ENCODE measurements at regions not wholly inside any gene's neighbourhood (a gene's known extent, or its start where the extent isn't known, plus 50 kb on each side); places are given as distances from the start of the nearest gene placed in this dataset.

DNA sequence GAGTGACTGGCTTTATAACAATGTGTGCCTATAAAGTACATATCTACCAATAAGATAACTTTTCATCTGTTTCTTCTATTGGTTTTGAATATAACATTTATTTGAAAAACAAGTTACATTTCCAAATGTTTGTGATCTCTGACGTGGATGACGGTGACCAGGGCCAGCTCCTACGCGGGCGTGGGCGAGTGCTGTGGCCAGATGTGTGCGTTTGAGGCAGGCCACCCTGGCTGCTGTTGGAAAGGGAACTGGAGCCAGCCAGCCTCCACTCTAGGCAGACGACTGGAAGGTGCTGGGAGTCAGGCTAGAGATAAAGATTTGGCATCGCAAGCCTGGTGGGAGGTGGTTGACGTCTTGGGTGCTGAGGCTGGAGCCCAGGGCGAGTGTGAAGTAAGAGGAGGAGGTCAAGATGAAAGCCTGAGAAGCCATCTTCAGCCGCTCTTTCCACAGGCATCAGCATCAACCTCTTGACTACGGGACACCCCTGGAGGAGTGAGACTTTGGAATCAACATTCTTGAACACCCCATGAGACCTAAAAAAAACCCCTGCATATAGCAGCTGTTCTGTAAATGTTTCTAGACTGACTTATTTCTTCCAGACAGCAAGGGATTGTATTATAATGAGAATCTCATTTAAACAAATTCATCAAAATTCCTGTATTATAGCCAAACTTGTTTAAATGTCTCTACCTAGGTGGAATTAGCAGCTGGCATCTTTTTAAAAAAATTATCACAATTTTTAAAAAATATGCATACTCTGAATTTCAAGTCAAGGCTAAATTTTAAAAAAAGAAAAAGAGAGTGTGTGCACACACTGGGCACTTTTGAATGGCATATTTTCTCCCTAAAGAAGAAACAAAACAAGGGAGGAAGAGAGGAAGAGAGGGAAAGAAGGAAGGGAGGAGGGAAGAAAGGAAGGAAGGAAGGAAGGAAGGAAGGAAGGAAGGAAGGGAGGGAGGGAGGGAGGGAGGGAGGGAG lies 112.5 kb upstream of the SLC44A3 start:
- DNase-seq (ENCODE audit: low spot score): no peak

DNA sequence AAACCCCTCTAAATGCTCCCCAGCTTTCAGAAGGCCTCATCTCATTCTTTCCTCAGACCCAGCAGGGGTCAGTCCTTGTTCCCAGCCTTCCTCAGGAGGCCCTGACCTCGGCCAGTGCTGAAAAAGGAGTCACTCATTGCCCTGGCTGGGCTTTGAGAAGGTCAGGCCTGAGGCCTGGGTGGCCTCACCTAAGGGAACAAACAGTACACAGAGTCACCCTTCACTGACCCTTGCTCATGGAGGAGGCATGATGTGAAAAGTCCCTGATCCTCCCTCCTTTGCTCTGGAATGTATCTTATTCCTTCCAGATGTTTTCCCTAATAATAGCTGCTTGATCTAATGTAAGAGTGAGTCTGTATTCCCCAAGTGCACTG lies 117.7 kb upstream of the SLC44A3 start:
- DNase-seq (ENCODE audit: low spot score): no peak

DNA sequence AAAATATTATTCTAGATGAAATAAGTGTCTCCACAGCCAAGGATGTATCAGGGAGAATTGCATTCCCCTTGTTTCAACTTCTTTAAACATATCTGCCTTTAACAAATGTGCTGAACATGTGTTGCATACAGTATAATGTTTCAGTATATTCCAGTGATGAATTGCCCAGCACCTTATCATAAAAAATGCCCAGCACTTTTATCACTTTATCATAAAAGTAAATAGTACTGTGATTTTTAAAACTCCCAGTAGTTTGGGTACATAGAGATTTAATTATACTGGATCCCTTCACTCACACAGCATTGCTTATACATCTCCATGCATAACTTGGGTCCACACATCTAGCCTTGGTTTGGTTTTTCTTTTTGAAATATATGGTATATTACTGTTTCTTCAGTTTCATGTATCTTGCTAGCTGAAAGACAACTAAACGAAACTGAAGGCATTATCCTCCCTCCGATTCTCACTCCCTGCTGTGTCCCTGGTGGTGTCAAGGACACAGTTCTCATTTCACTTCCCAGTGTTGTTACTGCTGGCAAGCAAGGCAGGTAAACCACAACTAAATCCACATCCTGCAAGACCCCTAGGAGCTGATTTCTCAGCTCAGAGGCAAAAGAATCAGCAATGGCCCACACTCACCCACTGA lies 118.2 kb upstream of the SLC44A3 start:
- no peak for DNase-seq (ENCODE audit: low spot score)

DNA sequence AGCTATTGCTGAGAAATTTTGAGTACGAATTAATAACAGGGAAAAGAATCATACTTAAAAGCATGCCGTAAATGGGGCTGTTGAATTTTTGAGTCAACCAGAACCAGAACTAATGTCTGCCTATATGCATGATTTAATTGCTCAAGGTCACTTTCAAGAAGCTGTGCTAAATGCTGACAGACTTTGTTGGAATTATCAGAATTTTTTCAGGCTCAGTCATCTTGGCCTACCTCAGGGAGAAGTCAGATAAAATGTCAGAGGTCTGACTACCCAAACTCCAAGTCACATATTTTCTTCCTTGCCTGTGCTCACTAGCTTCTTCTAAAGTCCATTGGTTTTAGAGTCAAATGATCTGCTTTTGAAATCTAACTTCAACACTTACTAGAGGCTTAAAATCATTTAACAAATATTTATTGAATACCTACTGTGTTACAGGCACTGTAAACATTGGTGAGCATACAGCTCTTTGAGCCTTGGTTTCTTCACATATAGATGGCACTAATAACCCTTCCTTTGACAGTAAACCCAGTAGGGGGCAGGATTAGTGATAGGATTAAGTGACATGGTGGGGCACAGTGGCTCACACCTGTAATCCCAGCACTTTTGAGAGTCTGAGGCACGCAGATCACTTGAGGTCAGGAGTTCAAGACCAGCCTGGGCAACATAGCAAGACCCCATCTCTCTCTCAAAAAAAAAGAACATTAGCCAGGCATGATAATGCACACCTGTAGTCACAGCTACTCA lies 121.2 kb upstream of the SLC44A3 start:
- DNase-seq (ENCODE audit: low spot score): no peak

DNA sequence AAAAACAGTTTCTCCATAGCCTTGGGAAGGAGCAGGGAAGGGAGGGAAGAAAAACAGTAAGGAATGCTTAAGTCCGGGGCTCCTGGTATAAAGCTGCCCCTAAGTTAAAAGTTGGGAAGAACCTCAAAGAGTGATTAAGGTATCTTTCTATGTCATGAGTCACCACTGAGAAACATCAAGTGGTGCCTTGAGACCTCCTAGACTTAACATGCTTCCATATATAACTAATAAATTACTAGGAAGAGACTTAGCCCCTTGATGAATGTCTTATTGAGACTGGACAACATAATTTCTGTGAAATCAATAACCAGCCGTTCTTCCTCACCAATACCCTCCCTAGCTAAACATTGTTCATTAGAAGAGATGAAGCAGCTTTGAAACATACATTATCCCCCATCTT lies 121.8 kb upstream of the SLC44A3 start:
- no peak for DNase-seq (ENCODE audit: low spot score)

DNA sequence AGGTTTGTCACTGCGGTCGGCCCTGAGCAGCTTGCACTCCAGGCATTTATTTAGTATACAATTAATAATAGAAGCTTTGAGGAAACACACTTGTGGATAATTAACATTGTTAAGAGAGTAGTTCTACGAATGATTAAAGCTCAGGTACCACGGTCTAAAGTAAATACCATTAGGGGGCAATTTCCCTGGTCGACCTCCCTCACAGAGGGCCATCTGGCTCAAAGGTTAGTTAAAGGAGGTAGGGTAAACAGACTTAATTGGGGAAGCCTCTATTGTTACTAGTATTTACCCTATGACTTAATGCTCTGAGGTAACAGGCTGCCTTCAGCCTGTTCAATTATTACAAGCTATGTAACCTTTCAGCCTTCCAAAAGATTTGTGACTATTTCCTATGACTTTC lies 122.3 kb upstream of the SLC44A3 start:
- no peak for DNase-seq (ENCODE audit: low spot score)

DNA sequence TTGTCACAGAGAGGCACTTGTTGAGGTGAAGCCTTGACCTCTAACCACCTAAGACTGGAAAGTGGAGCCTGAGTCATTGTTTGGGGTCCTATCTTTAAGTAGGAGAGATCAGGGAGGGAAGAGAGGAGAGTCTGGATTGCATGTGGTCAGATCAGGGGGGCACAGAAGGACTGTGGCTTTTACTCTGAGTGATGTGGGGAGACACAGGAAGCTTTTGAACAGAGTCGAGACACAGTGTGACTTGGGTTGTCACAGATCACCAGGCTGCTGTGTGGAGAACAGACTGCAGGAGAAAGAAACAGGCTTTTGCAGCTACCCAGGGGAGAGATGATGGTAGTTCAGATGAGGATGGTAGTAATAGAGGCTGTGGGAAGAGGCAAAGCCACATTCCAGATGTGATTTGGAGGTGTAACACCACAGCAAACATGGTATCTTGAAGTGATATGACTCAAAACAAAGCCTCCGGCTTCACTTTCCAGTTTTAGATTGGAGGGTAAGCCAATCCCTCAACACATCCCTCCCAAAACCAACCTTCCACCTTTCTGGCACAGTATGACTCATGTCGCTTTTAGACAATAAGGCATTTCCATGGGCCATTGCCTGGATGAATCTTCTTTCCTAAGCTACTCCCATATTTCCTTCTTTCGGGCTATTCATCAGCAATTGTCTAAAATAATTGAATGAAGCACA lies 125.8 kb upstream of the SLC44A3 start:
- no peak for DNase-seq (ENCODE audit: low spot score)

DNA sequence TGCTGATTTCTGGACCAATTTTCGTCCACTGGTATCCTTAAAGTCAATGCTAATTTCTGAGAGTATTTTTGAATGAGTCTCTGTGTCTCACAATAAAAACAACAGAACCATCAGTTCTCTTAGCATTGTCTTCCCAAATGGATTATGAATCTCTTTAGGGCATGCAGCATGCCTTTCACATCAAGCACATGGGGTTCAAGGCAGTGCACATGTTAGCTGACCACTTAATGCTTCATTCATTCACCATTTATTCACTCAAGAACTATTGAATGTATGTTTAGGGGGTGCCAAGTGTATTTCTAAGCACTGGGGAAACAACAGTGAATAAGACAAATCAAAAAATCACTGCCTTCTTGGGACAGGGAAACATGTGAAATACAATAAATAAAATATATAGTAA lies 126.7 kb upstream of the SLC44A3 start:
- no peak for DNase-seq (ENCODE audit: low spot score)

DNA sequence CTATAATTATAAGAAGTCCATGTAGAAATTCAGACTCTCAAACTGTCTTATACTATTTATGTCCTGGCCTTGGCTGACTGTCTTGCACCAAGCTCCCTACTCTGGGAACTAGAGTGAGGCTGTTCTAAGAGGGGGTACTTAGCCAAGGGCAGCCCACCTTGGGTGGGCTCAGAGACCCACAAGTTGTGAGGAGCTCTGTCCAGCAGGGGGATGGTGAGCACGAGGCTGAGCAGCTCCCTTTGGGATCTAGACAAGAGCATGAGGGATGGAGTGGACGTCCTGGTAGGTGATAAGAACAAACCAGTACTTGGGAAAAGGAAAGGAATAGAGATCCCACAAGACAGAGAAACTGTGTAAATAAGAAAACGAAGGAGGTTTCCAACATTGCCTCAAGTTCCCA lies 127.1 kb upstream of the SLC44A3 start:
- no peak for DNase-seq (ENCODE audit: low spot score)

DNA sequence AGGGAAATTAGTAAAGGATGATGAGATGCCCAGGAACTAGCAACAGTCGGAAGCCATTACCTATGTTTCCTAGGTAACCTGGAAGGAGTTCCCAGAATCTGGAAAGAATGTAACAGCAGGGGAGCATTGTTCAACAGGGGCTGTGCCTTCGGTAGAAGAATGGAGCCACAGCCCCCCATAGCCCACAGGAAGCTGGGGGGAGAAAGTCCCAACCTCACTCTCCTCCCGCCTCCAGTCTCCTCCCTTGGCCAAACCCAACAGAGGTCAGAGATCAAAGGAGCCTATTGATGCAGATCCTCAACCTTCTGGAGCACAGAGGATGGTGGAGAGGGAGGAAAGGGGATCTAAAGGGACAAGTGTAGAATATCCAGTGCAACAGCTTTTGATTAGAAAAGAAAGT lies 131.5 kb upstream of the SLC44A3 start:
- no peak for DNase-seq (ENCODE audit: low spot score)

DNA sequence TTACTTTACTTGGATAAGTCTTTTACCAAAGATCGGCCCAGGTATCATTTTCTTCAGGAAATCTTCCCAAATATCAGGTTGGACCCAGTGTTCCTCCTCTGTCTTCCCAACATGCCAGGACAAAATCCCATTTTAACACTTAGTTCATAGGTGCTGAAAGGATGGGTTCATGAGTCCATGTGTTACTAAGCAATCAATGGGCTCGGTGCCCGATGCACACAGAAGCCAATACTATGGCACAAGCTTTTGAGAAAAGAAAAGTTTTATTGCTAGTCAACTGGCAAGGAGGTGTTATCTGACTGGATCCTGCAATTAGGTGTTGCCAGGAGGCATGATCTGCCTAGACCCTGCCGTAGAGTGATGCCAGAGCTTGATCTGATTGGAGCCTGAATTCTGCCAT lies 133.3 kb upstream of the SLC44A3 start:
- DNase-seq (ENCODE audit: low spot score): no peak

DNA sequence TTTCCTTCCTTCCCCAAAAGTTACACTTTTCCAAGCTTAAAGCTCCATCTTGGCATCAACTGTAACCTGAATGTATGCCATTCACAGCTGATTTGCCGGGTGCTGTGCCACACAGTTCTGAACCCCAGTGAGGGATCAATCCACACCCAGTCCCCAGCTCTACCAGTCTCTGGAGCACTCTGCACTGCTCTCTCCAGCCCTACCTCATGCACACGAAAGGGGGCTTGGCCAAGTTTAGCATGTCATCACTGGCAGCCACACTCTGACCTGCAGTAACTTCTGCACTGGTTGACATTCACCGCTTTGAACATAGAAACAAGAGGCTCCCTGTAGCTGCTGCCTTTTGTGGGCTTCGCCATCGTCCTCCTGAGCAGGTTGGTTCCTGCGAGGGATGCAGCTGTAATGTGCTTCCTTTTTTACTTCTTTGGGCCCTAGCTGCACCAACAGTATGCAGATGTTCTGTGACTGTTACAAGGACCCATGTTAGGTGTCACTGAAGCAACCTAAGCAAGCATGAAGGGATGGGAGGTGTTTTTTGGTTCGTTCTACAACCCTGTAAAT lies 135.4 kb upstream of the SLC44A3 start:
- DNase-seq (ENCODE audit: low spot score): no peak

DNA sequence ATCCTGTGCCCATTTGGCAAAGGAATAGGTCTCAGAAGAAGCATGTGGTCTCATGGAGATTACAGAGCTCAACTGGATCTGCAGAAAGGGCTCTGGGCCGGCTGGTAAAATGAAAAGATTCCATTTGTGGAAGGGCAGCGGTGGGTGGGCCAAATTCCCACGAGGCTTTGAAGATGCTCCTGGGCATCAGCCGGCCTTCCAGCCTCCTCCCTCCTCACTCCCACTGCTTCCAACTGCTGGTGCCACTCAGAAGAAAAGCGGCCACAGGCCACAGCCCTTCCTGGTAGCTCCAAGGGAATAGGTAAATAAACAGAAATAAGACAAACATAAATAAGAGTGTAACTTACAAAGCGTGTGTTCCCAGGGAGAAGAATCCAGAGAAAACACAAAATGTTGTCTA lies 136.3 kb upstream of the SLC44A3 start:
- no peak for DNase-seq (ENCODE audit: low spot score)

DNA sequence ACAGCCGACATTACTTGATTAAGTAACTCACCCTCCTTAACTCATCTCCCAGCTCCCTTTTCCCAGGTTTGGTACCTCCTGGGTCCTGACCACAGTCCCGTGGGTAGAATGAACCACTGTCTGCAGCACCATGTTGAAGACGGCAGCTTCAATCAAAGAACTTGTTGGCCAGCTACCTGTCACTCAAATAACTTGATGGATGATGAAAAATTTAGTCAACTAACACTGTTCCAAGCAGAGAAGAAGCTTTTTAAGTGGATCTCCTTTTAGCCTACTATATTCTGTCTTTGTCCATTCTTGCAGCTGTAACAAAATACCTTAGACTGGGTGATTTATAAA lies 138.4 kb upstream of the F3 start:
- DNase-seq (ENCODE audit: low spot score): no peak

DNA sequence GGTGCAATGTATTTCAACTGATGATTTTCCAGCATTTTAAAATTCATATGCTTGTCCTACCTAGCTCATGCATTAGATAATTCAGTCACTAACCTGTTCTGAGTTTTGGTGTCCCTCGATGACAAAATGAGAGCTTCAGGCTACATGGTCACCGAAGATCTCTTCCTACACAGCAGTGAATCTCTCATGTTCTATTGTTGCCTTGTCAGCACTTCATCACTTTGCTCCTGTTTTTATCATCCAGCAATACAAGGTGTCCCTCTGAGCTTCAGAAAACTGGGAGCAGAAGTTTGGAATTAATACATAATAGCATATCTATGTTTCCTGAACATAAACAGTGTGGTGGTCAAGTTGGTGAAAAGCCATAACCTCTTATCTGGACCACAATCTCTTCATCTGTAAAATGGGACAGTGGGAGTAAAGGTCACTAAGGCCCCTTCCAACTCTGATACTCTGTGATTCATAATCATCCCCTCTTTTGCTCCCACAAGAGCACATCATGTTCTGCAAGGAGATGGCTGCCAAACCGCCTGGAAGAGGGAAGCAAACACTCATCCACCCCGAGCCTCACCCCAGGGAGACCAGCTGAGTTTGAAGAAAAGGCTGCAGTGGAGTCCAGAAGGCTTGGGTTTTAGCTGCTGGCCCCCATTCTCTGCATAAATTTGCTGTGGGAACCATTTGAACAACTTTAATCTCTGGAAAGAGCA lies 137.9 kb upstream of the F3 start:
- DNase-seq (ENCODE audit: low spot score): no peak

DNA sequence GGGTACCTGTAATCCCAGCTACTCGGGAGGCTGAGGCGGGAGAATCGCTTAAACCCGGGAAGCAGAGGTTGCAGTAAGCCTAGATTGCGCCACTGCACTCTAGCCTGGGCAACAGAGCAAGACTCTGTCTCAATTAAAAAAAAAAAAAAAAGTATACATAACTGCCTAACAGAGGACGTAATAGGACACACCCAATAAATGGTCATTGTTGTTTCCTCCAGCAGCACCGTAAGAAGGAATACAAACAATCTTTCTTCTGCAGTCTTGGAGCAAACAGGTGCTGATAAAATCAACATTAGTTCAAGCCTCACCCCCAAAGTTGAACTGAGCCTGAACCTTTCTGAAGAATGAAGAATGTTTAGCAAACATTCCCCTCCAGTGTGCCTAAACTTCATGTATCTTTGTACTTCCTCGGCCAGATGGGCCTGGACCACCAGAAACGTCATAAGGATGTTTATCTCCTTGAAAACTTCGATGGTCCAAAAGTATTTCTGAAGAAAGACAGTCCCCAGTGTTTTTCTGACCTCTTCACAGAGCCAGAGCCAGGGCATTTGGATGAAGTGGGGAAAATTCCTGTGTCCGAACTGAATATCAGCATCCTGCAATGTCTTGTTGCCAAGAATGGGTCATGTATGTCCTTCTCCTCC lies 136.8 kb upstream of the F3 start:
- DNase-seq (ENCODE audit: low spot score): no peak

DNA sequence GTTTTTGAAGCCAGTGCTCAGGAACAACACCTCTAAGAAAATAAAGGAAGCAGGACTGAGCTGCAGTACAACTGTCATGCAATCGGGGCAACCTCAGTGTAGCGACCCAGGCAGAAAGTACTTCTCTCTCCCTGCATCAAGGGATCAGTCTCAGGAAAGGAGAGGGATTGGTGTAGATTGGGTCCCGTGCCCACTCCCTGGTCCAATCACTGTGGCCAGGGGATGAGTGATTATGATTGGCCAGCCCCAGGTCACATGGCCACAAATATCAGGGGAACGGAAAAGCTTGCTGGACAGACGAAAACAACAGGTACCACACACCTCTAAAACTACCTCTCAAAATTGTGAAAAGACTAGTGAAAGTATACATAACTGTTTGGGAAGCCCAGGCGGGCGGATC lies 136.2 kb upstream of the F3 start:
- DNase-seq (ENCODE audit: low spot score): no peak

DNA sequence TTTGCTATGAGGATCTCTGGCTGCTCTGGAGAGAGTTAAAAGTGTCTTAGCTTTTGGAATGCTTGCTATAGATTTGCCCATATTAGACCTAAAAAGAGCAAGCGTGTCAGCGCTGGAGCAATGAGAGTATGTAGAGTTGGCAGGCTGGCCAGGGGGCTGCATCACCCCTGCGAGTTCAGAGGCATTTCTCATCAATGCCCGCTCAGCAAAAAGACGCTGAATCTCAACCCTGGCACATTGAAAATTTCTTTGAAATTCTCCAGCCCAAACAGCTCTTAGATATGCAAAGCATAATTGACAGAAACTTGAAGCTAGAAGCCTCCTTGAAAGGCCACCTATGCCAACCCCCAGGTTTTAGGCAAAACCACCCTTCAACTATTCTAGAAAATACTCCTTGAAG lies 135.5 kb upstream of the F3 start:
- no peak for DNase-seq (ENCODE audit: low spot score)

DNA sequence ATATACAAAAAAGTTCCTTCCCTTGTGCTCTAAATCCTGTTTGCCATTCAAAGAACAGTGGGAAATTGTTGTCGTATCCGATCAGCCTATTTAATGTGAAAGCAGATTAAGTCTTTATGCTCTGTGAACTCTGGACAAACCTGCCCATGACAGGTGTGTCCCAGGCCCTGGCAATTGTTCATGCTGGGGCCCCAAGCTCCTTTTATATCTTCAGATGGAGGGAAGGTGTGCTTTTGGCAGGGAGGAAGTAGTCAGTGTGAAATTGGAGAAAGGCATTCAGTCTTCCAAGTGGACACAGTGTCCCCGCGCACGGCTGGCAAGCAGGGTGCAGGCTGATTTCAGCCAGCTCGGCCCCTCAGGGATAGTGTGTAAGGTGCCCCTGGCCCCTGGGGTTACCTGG lies 135.1 kb upstream of the F3 start:
- no peak for DNase-seq (ENCODE audit: low spot score)

DNA sequence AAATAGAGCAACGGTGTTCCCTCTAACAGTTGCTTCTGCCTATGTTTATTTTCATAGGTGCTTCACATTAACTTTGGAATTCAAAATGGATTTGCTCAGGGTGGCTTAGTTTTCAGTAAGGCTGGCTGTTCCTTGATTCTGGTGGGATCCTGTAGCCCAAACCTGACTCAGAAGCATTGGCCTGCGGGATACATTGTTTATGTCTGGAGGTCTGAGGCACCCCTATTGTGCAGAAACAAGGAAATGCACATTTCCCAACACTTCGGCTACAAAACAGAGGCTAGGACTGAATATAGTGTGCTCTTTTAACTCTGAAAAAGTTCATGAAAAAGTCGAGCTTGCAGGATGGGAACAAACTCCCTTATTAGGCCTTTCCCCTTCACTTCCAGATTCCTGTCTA lies 133.8 kb upstream of the F3 start:
- no peak for DNase-seq (ENCODE audit: low spot score)

DNA sequence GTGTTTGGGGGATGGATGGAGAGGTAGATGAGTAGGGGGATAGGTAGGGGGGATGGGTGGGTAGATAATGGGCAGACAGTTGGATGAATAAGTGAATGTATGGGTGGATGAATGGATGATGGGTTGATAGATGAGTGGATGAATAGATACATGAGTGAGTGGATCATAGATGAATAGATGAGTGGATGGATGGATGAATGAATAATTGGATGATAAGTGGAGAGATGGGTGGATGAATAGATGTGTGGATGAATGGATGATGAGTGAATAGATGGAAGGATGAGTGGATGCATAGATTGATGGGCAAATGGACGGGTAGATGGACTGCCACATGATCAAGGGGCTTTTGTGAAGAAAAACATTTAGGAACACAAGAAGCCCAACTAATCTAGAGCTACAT lies 133.3 kb upstream of the F3 start:
- no peak for DNase-seq (ENCODE audit: low spot score)
